ENCODE measurements at regions not wholly inside any gene's neighbourhood (a gene's known extent, or its start where the extent isn't known, plus 50 kb on each side); places are given as distances from the start of the nearest gene placed in this dataset.

DNA sequence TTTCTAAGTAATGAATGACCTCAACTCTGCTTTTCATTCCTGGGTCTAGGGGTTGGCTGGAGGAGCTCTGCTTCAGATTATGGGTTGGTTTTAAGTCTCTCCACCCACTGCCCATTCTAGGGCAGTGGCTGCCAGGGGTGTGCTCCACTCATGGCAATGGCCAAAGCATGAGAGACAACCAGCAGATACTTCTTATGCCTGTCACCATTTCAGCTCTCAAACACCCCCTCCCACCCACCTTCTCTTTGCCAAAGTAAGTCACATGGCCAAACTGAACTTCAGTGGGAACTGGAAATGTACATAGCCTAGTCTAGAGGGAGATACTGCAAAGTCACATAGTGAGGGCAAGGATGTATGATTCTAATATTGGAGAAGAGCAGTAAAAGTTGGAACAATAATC lies 285.3 kb downstream of the RPLP1 start:
- DNase-seq (ENCODE audit: low read depth in 2 of 2), result no peak

DNA sequence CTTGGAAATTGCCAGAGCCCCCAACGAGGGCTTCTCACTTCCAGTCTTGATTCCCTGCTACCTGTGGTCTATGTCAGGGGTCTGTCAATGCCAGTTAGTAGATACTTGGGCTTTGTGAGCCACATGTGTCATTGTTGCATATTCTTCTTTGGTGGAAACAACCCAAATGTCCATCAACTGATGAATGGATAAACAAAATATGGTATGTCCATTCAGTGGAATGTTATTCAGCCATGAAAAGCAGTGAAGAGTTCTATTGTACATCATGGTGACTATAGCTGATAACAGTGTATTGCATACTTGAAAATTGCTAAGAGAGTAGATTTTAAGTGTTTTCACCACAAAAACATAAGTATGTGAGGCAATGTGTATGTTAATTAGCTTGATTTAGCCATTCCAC lies 288.1 kb downstream of the RPLP1 start:
- no peak for DNase-seq (ENCODE audit: low read depth in 2 of 2)

DNA sequence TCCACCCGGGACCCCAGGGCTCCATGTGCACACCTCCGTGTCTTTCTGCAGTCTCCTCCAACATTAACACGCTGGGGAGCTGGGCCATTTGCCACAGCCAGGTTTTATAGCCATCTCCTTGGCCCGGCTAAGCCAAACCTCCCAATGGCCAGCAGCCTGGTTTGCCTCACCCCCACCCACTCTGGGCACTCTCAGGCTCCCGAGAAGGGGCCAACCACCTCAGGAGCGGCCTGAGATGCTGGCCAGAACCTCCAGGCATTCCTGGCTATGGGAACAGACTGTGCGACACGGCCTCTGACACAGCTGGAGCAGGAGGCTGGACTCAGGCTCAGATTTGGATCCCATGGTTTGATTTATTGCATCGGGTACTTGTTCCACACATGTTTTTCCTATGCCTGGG lies 289.7 kb downstream of the RPLP1 start:
- DNase-seq (ENCODE audit: low read depth in 2 of 2), result no peak

DNA sequence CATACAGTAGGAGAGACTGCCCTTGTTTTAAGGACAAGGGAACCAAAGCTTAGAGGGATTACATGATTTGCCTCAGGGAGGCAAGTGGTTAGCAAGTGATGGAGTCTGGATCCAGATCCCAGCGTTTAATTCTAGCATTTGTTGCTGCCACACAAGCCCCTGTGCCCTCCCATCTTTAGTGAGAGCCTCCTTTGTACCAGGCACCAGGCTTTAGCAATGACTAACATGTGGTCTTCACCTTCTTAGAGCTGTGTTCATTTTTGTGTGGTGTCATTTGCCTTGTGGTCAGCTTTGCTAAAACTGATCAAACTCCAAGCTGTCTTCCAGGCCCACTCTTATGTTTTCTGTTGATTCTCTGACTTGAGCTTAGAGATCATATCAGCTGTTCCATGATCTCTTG lies 290.5 kb downstream of the RPLP1 start:
- DNase-seq (ENCODE audit: low read depth in 2 of 2), result no peak

DNA sequence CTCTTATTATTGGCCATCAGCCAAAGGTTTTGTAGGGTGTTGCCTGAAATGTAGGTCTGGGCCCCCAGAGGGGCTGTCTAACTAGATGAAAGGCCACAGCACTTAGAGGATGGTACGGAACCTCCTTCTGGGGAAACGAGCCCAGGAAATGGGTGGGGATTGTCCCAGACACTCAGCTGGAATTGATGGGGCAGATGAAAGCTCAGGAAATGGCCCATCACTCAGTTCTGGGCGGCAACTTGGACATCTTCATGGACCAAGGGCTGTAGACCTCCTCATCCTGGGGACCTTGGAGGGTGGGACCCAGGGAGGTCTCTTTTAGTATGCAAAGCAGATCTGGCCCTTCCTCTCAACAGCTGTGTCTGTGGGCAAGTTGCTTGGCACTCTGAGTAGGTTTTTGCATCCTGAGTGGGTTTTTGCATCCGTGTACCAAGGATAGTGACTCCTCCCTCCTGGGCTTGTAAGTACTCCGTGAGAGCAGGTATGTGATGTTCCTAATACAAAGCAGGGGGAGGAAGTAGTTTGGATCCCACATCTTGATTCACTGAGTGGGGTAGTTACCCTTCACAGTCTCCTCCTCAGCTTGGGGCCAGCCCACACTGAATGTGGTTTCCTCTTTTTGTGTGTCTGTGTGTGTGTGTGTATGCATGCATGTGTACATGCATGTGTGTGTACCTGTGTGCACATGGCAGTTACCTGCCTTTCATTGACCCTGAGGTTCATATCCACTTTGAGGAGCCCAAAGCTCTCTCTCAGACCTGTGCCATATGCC lies 292.0 kb downstream of the RPLP1 start:
- DNase-seq (ENCODE audit: low read depth in 2 of 2), result no peak

DNA sequence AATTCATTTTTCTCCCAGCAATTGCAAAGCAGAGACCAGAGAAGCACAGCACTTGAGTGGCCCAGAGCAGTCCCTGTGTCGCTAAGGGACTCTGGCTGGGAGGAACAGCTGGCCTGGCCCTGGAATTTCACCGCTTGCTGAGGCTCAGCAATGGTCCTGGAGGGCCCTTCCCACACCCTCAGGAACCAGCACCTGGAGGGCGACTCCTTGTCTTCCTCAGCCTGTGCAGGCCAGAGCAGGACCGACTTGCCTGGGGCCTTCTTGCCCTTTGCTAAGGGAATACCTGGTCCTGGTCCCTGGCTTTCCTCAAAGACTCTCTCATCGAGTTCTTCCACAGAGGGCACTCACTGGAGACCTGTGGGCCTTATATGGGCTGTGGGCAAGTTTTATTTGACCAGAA lies 294.6 kb downstream of the RPLP1 start:
- no peak for DNase-seq (ENCODE audit: low read depth in 2 of 2)

DNA sequence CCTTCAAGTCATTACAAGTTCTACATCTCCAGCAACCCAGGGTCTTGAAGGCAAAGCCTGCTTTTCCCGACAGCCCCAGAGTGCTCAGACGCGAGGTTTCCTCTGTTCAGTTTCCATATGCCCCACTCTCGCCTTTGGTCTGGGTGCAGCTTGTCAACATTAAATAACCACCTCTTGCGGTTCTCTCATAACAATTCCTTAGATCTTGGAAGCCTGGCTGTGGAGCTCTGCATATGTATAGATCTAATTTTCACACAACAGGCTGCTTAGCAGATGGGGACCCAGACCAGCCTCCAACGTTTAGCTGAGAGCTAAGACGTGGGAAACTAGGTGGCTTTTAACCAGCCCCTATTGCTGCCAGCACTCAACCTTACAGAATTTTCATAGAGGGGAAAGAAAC lies 295.5 kb downstream of the RPLP1 start:
- no peak for DNase-seq (ENCODE audit: low read depth in 2 of 2)

DNA sequence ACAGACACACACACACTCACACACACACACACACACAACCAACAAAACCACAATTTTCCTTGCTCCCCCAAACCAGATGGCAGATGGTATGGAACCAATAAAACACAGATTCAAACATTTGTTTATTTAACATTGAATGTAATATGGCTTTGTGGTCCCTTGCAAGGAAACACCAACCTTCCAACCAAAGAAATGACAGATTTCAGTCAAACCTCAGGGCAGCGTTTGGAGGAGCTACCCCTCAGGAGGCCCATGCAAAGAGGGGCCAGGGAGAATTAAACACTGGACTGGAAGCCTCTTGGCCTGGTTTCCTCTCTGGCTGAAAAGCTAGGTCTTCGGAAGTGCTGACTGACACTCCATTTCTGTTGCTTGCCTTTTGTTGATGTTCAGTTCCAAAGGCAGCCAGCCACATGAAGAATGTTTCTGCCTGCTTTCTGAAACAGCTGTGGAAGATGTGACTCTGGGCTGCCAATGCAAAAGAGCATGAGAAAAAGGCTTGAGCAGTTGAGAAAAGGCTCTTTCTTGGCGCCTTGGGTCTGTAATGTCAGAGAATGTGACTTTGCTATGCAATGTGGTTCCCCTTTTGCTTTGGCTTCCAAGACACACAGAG lies 296.1 kb downstream of the RPLP1 start:
- DNase-seq (ENCODE audit: low read depth in 2 of 2), result no peak

DNA sequence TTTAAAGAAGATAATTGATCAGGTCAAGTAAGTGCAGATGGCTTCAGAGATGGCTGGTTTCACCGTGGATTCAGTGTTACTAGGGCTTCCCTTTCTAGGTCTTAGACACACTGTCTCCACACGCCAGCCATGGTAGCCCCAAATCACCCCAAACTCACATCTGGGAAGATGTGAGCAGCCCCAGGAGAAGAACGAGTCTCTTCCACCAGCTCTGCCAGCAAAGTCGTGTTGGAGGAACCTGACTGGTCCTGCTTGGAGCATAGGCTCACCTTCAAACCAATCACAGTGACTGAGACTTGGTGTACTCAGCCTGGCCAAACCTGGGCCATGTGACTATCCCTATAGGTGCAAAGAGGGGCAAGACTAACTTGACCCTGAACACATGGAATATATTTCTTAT lies 296.7 kb downstream of the RPLP1 start:
- no peak for DNase-seq (ENCODE audit: low read depth in 2 of 2)

DNA sequence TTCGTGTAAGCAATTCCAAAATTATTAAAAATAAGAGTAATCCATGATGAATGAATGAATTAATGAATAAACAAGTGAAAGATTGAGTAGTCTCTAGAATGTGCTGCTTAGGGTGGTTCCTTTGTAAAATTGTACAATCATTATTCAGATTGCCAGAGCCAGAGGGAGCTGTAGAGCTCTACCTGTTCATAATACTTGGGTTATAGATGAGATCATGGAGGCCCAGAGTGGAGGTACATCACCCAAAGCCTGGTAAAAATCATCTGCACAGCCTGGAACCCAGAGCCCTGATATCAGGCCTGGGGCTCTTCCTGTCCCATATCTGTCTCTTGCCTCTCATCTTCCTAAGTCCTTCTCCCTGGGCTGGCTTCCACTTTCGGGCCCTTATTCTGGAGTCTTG lies 297.2 kb downstream of the RPLP1 start:
- no peak for DNase-seq (ENCODE audit: low read depth in 2 of 2)

DNA sequence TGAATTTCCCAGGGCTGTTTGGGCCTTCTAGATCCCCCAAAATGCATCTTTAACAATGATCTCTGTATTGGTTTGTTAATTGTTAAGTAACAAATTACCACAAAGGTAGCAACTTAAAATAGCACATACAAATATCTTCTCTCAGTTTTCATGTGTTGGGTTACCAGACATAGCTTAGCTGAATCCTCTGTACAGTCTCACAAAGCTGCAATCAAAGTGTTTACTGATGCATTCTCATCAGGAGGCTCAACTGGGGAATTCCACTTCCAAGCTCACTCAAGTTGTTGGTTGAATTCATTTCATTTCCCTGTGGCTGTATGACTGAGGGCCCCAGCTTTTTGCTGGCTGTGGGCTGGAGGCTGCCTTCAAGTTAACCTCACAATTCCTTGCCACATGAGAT lies 297.6 kb downstream of the RPLP1 start:
- no peak for DNase-seq (ENCODE audit: low read depth in 2 of 2)

DNA sequence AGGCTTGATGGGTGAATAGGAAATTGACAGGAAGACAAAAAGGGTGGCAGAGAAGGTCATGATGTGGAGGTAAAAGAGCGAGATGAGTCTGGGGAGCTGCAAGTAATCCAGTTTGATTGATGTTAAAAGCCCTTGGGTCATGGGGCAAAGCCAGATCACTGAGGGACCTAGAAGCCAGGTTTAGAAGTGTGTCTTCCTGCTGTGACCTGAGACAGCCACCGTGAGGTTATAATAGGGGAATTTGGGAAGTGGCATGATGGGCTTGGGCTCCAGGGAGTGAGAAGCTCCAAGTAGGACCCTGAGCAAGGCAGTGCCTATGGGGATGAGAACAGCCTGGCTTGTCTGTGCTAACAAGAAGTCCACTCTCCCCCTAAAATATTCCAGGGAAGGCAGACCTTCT lies 298.5 kb downstream of the RPLP1 start:
- DNase-seq (ENCODE audit: low read depth in 2 of 2), result no peak

DNA sequence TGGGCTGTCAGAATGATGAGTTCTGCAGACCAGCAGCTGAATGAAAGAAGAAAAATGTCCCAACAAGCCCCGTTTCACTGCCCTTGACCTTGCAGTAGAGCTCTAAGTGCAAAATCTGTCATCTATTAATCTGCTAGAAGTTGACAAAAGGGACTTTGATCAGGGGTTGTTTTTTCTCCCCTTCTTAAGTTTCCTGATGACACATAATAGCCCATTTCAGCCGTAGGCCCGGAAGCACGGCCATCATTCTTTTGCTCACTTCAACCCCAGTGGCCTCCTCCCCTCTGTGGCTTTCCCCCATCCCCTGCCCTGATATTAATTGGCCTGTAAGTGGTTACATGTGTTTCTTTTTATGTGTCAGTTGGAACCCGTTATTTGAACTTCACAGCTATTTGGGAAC lies 298.9 kb downstream of the RPLP1 start:
- DNase-seq (ENCODE audit: low read depth in 2 of 2), result no peak

DNA sequence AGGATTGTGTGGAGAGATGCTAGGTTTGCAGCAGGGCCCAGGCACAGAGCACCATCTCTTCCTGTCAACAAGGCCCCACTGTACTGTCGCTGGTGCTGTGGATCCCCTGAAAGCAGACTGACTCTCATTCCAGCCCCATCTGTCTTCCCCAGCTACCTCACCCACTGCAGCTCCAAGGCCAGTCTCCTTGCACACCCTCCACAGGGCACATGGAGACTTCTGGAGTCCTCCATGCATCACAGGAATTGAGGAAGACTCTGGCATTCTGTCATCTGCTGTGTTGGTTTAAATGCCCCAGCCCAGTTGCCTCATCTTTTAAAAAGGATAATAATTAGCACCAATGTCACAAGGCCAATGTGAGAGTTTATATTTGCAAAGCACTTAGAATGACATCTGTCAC lies 301.2 kb downstream of the RPLP1 start:
- DNase-seq (ENCODE audit: low read depth in 2 of 2), result no peak

DNA sequence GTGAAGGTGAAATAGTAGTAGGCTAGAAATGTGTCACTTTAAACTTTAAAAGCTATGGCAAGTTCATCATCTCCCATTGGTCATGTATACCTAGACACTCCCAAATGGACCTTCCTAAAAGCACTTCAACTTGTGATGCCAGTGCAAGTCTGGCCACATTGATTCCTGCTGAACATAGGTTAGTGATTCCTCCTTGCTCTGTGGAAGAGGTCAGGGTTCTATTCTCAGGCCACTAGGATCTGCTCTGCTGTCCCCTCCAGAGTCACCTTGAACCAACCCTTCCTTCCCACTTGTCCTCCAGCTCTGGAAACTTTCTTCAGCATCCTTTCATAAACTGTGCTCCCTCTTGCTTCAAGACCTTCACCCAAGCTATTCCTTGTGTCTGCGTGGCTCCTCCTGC lies 301.7 kb downstream of the RPLP1 start:
- no peak for DNase-seq (ENCODE audit: low read depth in 2 of 2)

DNA sequence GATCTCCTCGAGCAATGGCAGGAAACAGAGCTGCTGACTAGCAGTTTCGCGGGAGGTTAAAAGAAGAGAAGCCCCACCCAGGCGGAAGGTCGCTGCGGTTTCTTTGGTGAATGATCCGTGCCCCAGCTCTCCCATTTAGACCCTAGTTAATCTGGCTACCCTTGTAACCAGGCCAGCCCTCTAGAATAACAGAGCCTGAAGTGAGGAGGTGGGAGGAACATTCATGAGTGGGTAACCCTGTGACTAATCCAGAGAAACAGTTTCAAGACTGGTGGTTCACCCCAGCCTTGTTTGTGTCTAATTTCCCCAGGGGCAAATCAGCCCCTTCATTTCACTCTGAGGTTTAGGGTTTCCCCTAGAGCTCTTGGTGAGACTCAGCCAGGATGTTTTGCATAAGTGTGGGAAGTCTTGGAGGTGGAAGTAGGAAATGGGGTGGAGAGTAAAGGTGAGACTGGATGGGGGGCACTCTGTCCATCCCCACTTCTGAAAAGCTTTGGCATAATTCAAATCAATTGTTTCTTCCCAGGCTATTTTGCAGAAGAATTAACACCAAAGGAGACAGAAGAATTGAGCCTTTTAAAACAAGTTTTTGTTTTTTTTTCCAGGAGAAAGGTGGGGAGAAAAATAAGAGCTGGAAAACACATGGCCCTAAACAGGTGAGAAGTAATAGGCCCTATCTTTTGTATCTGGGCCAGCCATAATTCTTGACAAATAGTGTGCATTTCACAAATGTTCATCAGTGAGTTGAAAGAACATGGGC lies 303.1 kb downstream of the RPLP1 start:
- DNase-seq (ENCODE audit: low read depth in 2 of 2), result peak; percentile 67 to 72

DNA sequence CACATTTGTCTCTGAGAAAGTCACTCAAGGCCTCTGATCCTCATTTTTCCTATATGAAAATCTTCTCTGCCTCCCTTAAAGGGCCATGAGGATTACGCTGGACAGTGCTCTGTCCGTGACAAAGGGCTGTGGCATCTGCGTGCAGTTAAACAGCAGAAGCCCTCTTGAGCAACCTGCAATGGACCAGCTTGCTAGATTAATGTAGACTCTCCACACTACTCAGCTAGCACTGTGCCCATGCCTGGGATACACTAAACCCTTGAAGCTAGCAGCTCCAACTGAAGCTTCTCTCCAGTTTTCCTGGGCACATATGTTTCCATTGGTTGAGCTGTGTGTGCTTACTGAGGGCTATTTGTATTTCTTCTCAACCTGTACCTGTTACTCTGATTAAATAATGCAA lies 303.8 kb downstream of the RPLP1 start:
- DNase-seq (ENCODE audit: low read depth in 2 of 2), result no peak

DNA sequence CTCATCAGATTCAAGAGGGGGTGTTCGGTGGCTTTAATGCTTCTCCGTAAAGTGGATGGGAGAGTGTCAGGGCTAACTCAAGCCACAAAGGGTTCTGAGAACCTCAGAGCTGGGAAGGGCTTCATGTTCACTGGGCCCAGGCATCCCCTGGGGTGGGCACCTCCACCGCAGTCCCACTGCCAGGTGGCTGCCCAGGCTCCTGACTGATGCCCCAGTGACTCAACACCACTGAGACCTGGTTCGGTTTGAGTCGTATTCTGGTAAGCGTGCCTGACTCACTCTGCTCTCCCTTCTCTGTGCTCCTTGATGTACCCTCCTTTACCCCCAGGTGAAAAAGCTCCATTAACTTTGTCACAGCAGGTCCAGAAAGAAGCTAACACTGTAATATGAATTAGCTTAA lies 304.6 kb downstream of the RPLP1 start:
- DNase-seq (ENCODE audit: low read depth in 2 of 2), result peak; percentile 60 to 62

DNA sequence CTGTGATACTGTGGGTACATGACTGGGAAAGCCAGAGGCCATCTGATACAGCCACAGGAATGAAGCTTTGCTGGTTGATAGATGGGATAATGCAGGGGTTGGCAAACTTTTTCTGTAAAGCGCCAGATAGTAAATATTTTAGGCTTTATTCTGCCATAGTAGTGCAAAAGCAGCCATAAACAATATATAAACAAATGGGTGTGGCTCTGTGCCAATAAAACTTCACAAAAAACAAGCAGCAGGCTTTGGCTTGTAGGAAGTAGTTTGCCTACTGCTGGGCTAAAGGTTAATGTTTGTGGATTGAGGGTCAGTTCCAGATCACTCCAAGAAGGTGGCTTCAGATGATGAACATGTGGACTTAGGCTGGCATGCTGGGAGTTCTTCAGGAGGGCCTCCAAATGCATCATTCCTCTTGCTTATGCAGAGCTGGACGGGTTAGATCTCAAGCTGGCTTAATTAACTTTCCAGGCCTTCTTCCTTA lies 305.7 kb downstream of the RPLP1 start:
- no peak for DNase-seq (ENCODE audit: low read depth in 2 of 2)

DNA sequence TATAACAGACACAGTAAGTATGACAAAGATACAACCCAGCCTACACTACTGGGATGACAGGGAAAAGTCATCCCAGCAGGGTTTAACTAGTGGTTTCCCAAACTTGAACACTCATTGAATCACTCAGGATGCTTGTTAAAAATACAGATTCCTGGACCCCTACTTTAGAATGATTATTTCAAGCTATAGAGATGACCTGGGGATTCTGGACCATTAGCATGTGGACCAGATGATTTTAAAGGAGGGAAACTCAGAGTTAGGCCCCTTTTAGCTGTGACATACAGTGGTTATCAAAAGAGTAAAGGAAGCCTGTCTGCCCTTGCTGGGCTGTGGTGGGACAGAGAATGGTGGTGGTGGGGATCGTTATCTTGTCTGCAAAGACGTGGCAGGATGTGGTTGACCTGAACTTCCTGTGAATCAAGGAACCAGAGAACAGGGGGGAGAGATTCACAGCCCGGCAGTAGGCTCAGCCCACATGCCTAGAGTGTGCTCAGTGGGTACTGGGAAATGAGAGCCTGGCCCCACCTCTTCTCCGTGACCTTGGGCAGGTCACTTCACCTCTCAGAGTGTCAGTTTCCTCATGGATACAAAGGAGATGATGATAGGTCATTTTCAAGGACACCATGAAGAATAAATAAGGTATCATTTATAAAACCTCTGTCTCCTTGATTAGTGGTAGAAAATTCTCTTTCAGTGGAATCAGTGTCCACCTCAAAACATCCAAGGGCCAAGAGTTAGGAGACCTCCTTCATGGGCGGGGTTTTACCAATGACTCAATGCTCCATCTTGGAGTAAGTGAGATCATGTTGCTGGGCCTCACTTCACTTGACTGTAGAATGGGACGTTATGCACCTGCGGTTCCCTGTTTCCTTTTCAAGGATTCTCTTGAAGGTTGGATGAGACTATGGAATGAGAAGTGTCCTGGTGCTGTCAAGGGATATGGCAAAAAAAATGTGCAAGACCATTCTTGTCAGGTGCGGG lies 306.5 kb downstream of the RPLP1 start:
- peak; percentile 71 to 78 for DNase-seq (ENCODE audit: low read depth in 2 of 2)

DNA sequence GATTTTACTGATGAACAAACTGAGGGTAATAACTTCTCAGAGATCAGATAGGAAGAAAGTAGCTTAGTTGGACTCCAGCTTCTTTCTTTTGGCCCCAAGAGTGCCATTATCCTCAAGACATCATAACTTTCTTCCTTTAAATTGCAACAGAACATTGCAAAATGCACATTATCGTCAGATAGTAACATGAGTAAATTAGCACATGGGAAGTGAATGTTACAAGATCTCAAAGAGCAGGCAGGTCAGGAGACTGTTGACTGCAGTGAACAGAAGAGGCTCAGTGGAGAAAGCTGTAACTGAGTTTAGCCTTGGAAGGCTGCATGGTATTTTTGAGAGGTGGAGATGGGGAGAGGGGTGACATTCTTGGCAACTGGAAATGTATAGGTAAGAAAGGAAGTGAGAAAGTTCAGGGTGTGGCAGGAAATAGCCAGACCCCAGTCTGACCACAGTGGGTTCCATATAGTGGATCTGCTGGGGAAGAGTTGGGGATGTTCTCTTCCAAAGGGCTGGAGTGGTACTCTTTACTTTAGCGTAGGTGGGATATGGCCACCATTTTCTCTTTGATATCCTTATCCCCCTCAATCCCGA lies 307.7 kb downstream of the RPLP1 start:
- no peak for DNase-seq (ENCODE audit: low read depth in 2 of 2)

All from stimulated activated CD8-positive, alpha-beta memory T cell treated with anti-CD3 and anti-CD28 coated beads, Interleukin-2, amount 100 ng/mL, for 48 hours (primary cell).